NOMO-1 (cell line): ENCODE measurements at regions not wholly inside any gene's neighbourhood (a gene's known extent, or its start where the extent isn't known, plus 50 kb on each side); places are given as distances from the start of the nearest gene placed in this dataset.
A peak's percentile ranks its signal among the peaks of the same experiment; 100 is the strongest.

Experiments
- DNase-seq, 2 experiments: peaks; one replicate each; lab custom pipeline; 2025; ENCODE audit not compliant: unreplicated experiment in 2 of 2; lab: John Stamatoyannopoulos, UW

- DNase-seq: no peak
Measured at GRCh38 chr12:66902020-66902419, 223.1 kb upstream of the GRIP1 start.

DNA sequence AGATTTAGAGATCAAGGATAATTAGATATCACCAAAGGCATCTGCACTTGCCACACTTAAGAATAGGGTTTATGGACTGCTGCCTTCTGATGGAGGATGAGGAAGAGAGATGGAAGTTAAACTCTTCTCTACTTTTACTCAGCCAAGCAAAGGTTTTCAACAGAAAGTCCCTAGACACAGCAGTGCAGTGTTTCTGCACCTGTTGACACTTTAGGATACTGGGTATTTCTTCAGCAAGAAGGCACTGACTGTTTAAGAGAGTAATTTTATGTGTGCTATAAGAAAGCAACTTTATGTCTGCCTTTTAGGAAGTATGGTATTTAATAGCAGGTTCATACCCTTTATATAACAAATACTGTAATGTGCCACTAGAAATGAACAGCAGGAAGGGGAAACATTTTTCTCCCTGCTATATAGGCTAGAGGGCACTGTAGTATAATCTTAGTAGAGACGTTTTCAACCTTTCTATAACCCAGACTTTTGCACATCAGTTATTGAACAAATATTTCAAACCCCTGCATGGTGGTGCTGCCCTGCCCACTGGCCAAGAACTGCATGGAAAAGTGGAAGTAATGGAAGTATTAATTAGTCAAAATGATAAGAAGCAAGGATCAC, 225.0 kb upstream of the GRIP1 start:
- peak in 1 of 2 experiments; percentile 17 for DNase-seq

- no peak for DNase-seq
Measured at GRCh38 chr12:66905201-66905600, 226.3 kb upstream of the GRIP1 start.

DNA sequence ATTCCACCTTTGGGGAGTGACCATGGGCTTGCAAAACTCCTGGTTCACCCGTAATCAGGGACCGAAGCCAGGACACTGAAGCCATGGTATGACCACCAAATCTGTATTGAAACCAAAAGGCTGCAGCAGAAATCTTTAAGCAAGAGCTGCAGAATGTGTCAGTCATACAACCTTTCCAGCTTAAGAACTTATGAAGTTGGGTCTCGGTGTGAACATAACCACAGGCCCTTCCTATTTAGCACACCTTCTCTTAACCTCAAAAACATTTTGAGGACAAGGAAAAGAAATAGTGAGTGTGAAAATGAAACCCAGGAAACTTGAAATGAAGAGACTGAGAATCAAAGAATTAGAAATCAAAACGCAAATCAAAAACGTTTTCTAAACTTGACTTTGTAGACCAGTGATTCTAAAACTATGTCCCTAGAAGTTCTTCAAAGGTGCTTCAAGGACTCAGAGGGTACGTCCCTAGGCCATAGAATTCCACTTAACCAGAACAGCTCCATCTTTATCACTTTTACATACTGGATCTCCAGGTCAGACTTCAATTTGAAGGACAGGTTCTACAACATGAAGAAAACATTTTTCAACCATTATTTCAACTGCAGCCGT, 231.6 kb upstream of the GRIP1 start:
- DNase-seq: no peak

GRCh38 chr12:66915306-66915904, 236.5 kb upstream of the GRIP1 start:
- no peak for DNase-seq

DNA sequence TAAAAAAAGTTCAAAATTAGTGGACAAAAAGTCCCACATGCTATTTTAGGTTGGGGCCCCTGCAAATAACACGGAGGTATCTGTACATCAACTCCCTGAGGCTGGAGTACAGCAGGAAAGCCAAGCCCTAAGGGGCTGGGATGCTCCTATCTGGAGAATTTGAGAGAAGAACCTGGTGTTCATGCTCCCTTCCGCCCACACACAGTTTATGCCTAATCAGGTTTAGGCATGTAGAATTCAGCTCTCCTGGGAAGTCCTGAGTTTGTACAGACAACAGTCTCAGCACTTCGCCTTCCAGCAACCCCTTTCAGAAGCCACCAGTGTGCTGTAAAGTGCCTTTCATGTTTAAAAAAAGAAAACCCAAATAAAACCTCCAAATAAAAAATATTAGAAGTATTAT, 237.3 kb upstream of the GRIP1 start:
- DNase-seq: no peak

DNA sequence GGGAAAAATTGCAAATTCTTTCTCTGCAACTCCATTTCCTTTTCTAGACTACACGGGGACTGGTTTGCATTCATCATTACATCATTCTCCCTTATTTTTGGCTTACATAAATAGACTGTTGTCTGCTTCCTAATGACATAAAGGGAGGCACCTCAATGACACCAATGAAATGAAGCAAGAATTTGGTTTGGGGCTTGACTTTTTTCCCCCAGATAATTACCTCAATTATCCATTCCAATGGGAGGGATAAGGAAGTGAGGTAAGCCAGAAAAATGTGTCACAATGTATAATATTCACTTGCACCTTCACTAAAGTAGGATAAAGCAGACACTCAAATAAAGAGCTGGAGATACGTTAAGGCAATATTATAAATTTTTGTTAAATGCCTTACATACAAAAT, 240.6 kb upstream of the GRIP1 start:
- no peak for DNase-seq

GRCh38 chr12:66920205-66920604, 241.3 kb upstream of the GRIP1 start:
- DNase-seq: no peak

DNA sequence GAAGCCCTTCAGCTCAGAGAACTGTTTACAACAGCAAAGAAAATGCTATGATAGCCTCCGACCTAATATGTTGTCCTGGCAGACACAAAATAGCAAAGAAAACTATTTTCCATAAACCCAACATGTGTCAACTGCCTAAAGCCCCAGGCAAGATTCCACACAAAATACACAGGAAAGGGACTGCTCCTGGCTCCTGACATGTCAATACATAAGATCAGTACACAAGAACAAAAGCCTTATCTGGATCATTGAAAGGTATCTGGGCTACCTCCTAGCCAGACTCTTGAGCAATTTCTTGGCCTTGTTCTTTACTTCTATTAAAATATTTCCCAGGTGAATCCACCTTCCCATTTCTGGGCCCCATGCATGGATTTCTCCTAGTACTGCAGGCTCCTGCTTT, 242.3 kb upstream of the GRIP1 start:
- DNase-seq: no peak

DNA sequence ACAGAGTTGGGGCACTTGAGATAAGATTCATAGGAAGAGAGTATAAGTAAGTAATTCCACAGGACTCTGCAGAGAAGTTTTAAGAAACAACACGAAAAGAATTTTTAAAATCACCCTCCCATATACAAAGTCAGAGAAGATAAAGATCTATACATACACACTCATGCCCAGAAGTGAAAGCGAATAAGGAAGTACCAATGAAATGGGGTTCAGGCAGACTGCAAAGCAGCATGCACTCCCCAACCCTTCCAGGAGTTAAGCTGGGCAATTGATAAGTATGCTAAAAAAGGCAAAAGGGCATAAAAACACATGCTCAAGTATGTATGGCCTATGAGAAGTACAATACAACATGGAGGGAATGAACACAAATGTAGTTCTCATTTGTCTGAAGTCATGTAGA, 246.2 kb upstream of the GRIP1 start:
- peak in 1 of 2 experiments; percentile 8 for DNase-seq

- DNase-seq: no peak
Measured at GRCh38 chr12:66929121-66929520, 250.2 kb upstream of the GRIP1 start.

GRCh38 chr12:66931091-66931490, 252.2 kb upstream of the GRIP1 start:
- no peak for DNase-seq

DNA sequence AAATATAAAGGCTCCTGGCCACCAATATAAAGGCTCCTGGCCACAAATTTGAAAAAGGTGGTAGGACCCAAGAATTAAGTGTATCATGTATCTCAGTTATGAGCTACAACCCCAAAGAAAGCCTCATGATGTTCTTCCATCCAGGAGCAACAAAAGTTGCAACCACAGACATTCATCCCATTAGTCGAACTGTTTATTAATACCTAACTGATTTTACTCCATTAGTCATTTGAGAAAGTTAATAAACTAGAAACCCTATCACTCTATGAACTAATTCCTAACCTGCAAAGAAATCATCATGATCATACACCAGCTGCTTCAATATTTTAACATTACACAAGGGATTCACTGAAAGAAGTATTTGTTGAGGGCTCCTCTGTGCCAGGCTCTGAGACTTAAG, 253.2 kb upstream of the GRIP1 start:
- no peak for DNase-seq

DNA sequence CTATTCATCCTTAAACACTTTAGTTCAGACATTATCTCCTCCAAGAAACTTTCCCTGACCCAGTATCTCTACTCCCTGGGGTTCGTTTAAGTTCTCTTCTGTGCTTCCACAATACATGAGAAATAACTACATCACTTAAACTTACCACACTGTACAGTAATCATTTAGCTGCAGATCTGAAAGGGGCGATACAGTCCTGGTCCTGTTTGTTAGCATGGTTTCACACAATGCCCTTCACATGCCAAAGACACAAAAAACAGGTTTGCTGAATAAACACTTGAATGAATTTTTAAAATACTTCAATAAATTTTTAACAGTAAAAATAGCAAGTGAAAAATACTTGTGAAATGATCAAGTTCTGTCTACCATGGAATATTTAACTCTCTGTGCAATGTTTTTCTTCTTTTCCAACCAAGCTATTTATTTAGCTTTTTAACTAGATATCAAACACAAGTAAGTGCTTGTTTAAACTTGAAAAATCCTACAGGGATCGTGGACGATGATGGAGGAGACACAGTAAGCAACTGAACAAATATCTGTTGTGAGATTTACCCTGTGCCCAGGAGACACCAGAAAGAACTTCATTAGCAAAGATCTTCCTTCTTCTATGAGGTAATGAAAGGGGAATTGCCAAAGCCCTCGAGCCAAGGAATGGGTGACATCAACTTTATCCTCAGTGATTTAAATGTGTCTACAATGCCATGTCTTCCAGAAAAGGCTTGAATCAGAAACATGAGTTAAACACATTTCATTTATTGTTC, 255.6 kb upstream of the GRIP1 start:
- DNase-seq: no peak

DNA sequence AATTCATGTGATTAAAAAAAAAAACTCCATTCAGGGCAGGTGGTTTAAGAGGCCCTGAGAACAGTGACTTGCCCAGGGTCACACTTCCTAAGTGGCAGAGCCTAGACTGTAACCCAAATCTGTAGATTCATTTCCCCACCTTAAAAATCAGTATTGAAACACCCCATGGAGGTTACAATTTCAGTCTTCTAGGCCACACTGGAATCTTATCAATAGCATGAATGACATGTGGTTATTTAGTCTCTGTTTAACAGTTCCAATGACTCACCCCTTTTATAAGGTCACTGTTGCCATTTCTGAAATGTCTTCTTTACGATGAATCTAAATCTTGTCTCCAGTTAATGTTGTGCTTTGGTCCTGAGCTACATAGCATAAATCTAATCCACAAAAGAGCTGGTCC, 262.3 kb upstream of the GRIP1 start:
- DNase-seq: no peak

GRCh38 chr12:66942741-66943465, 264.0 kb upstream of the GRIP1 start:
- DNase-seq: no peak

GRCh38 chr12:66944365-66944764, 265.5 kb upstream of the GRIP1 start:
- DNase-seq: no peak

GRCh38 chr12:66945189-66945817, 266.4 kb upstream of the GRIP1 start:
- no peak for DNase-seq

GRCh38 chr12:66947119-66947518, 268.2 kb upstream of the GRIP1 start:
- no peak for DNase-seq

GRCh38 chr12:66952668-66953067, 273.8 kb upstream of the GRIP1 start:
- DNase-seq: no peak

- no peak for DNase-seq
Measured at GRCh38 chr12:66956300-66956699, 277.4 kb upstream of the GRIP1 start.
